AG04450 (cell line): ENCODE measurements at regions not wholly inside any gene's neighbourhood (a gene's known extent, or its start where the extent isn't known, plus 50 kb on each side); places are given as distances from the start of the nearest gene placed in this dataset.

ENCODE experiments used
- CTCF ChIA-PET: fragments of 300-600, 350-600 bp; formaldehyde crosslinking; extraction: SDS; loops from one replicate; lab custom pipeline; 2022; ENCODE audit warnings: antibody characterized with exemption, inconsistent platforms; lab: Charles Lee
- POLR2A ChIA-PET: fragments of 350-600 bp; formaldehyde crosslinking; extraction: SDS; loops from one replicate; lab custom pipeline; 2021; ENCODE audit warnings: antibody characterized with exemption, inconsistent platforms; lab: Yijun Ruan, JAX
- DNase-seq: peaks from one replicate; pipeline ENCODE4 v3.0.0-alpha.2; 2011; ENCODE audit warnings: low read depth, low spot score
- H3K27ac ChIP-seq: one replicate; pipeline ENCODE4 v1.5.1; 2012; ENCODE audit warnings: low read depth, low read length, control low read depth
- H3K27me3 ChIP-seq: one replicate; pipeline ENCODE4 v1.6.0; 2012; ENCODE audit warnings: low read length; ENCODE audit not compliant: control insufficient read depth, insufficient read depth
- H3K4me3 ChIP-seq: 2 replicates; pipeline ENCODE4 v1.5.1; 2011; ENCODE audit warnings: mild to moderate bottlenecking, low read depth, low read length, control low read depth
- H3K9me3 ChIP-seq: 2 replicates; pipeline ENCODE4 v1.5.1; 2012; ENCODE audit warnings: low read length; ENCODE audit not compliant: control insufficient read depth, insufficient read depth
- CTCF ChIP-seq: IDR thresholded peaks from 2 replicates; pipeline ENCODE4 v1.5.1; 2011; ENCODE audit warnings: low read depth, low read length, control low read depth, inconsistent platforms

- Histone ChIP-seq H3K4me3 (no peak overlapping the region), H3K27me3 (no peaks in the 10 kb centered on the region), H3K9me3 (peaks cover 81% of the 10 kb centered on the region), H3K27ac (no peak overlapping the region)
- TF ChIP-seq CTCF: no peak
- DNase-seq: no peak
- ChIA-PET POLR2A (no interaction called here), CTCF (no interaction called here)
Observed at GRCh38 chr22:49481659-49482399, 345.8 kb downstream of the BRD1 start.

GRCh38 chr22:49480896-49481658 lies 346.6 kb downstream of the BRD1 start:
- POLR2A ChIA-PET: no interaction called here
- no peak for DNase-seq
- peaks cover 76% of the 10 kb centered on the region for H3K9me3 ChIP-seq
- no peak overlapping the region for H3K27ac ChIP-seq
- TF ChIP-seq CTCF: no peak
- H3K27me3 ChIP-seq: no peaks in the 10 kb centered on the region
- CTCF ChIA-PET: no interaction called here
- no peak overlapping the region for H3K4me3 ChIP-seq

GRCh38 chr22:49480331-49480730 lies 347.3 kb downstream of the BRD1 start:
- Histone ChIP-seq H3K27me3 (no peaks in the 10 kb centered on the region), H3K9me3 (peaks cover 71% of the 10 kb centered on the region), H3K4me3 (no peak overlapping the region), H3K27ac (no peak overlapping the region)
- ChIA-PET POLR2A (no interaction called here), CTCF (no interaction called here)
- no peak for DNase-seq
- no peak for TF ChIP-seq CTCF

- POLR2A ChIA-PET: no interaction called here
- no peak for TF ChIP-seq CTCF
- no peaks in the 10 kb centered on the region for H3K27me3 ChIP-seq
- no peak overlapping the region for H3K27ac ChIP-seq
- CTCF ChIA-PET: no interaction called here
- peaks cover 71% of the 10 kb centered on the region for H3K9me3 ChIP-seq
- no peak overlapping the region for H3K4me3 ChIP-seq
- DNase-seq: no peak
Observed at GRCh38 chr22:49479566-49479965, 348.1 kb downstream of the BRD1 start.

- H3K27ac ChIP-seq: no peak overlapping the region
- H3K9me3 ChIP-seq: peaks cover 57% of the 10 kb centered on the region
- H3K4me3 ChIP-seq: no peak overlapping the region
- ChIA-PET POLR2A (no interaction called here), CTCF (no interaction called here)
- no peak for DNase-seq
- no peak for TF ChIP-seq CTCF
- no peaks in the 10 kb centered on the region for H3K27me3 ChIP-seq
Observed at GRCh38 chr22:49476800-49477400, 350.8 kb downstream of the BRD1 start.
